SK-N-SH (cell line): ENCODE measurements at regions not wholly inside any gene's neighbourhood (a gene's known extent, or its start where the extent isn't known, plus 50 kb on each side); places are given as distances from the start of the nearest gene placed in this dataset.

Experiments
- CTCF ChIA-PET: fragments of 300-600, 350-600 bp; formaldehyde crosslinking; extraction: SDS; loops from one replicate; lab custom pipeline; 2021; lab: Yijun Ruan, JAX
- POLR2A ChIA-PET: fragments of 350-600 bp; sonication (Branson Sonifier 250); formaldehyde crosslinking; extraction: SDS; loops from one replicate; lab custom pipeline; 2020; ENCODE audit warnings: antibody characterized with exemption, inconsistent platforms; lab: Yijun Ruan, JAX
- DNase-seq: peaks from one replicate; pipeline ENCODE4 v3.0.0; 2012
- H2AFZ ChIP-seq: fragments of 200-600 bp; sonication (generic); 2 replicates; pipeline ENCODE4 v1.8.1; 2016; ENCODE audit warnings: antibody characterized with exemption, mild to moderate bottlenecking, low read depth
- H3F3A ChIP-seq: fragments of 200-600 bp; sonication (generic); replicated peaks from 2 replicates; pipeline ENCODE3; 2016; ENCODE audit warnings: antibody characterized with exemption, mild to moderate bottlenecking; ENCODE audit not compliant: insufficient read depth
- H3K27ac ChIP-seq, 2 experiments: fragments of 200-500 bp in 1 of 2; fragments of 200-600 bp in 1 of 2; sonication (Bioruptor generic) in 1 of 2; sonication (generic), shearing (Covaris generic) in 1 of 2; 2 replicates each; pipeline versions ENCODE4 v1.5.1 to v1.6.1; 2014 to 2016; ENCODE audit warnings: low read depth in 2 of 2, inconsistent platforms in 1 of 2, low read length in 1 of 2, mild to moderate bottlenecking in 1 of 2, mixed read lengths in 1 of 2
- H3K27me3 ChIP-seq: fragments of 200-600 bp; sonication (generic), shearing (Covaris generic); 2 replicates; pipeline ENCODE4 v1.6.1; 2016; ENCODE audit warnings: mixed run types; ENCODE audit not compliant: insufficient read depth
- H3K36me3 ChIP-seq, 2 experiments: fragments of 200-500 bp in 1 of 2; fragments of 200-600 bp in 1 of 2; sonication (Bioruptor generic) in 1 of 2; sonication (generic) in 1 of 2; replicated peaks in 1 of 2; 2 replicates each; pipeline versions ENCODE3 to v1.5.1; 2014 to 2016; ENCODE audit warnings: low read length in 1 of 2, mild to moderate bottlenecking in 1 of 2; ENCODE audit not compliant: insufficient read depth in 2 of 2, control insufficient read depth in 1 of 2
- H3K4me1 ChIP-seq, 2 experiments: fragments of 200-500 bp in 1 of 2; fragments of 200-600 bp in 1 of 2; sonication (Bioruptor generic) in 1 of 2; sonication (generic), shearing (Covaris generic) in 1 of 2; 2 replicates each; pipeline versions ENCODE4 v1.5.1 to v1.6.1; 2014 to 2016; ENCODE audit warnings: low read depth in 1 of 2, low read length in 1 of 2, mixed run types in 1 of 2; ENCODE audit not compliant: insufficient read depth in 2 of 2, control insufficient read depth in 1 of 2
- H3K4me2 ChIP-seq: fragments of 200-600 bp; sonication (generic), shearing (Covaris generic); 2 replicates; pipeline ENCODE4 v1.6.1; 2017; ENCODE audit warnings: mixed run types
- H3K4me3 ChIP-seq, 2 experiments: fragments of 200-500 bp in 1 of 2; fragments of 200-600 bp in 1 of 2; sonication (Bioruptor generic) in 1 of 2; sonication (generic), shearing (Covaris generic) in 1 of 2; 2 replicates each; pipeline versions ENCODE4 v1.5.1 to v1.8.1; 2014 to 2016; ENCODE audit warnings: low read depth in 2 of 2, inconsistent platforms in 1 of 2, low read length in 1 of 2, mild to moderate bottlenecking in 1 of 2, mixed read lengths in 1 of 2, moderate library complexity in 1 of 2
- H3K79me2 ChIP-seq: fragments of 200-600 bp; sonication (generic); 2 replicates; pipeline ENCODE4 v1.8.1; 2017; ENCODE audit warnings: mild to moderate bottlenecking; ENCODE audit not compliant: insufficient read depth
- H3K9ac ChIP-seq: fragments of 200-600 bp; sonication (generic); 2 replicates; pipeline ENCODE4 v1.6.1; 2017; ENCODE audit warnings: mixed run types
- H3K9me2 ChIP-seq: fragments of 200-600 bp; sonication (generic); 2 replicates; pipeline ENCODE4 v1.6.1; 2017; ENCODE audit warnings: mixed run types
- H3K9me3 ChIP-seq: fragments of 200-600 bp; sonication (generic); 2 replicates; pipeline ENCODE4 v1.6.1; 2017; ENCODE audit warnings: mixed run types, mild to moderate bottlenecking, moderate library complexity
- H4K20me1 ChIP-seq: fragments of 200-600 bp; sonication (generic); 2 replicates; pipeline ENCODE4 v1.6.1; 2017; ENCODE audit warnings: mild to moderate bottlenecking, mixed run types; ENCODE audit not compliant: insufficient read depth
- CHD2 ChIP-seq: fragments of 150-350 bp; IDR thresholded peaks from 2 replicates; pipeline ENCODE4 v1.6.1; 2018; ENCODE audit warnings: low read length; ENCODE audit not compliant: partially characterized antibody
- EP300 ChIP-seq, 2 experiments: IDR thresholded peaks; 2 replicates each; pipeline versions ENCODE4 v1.4.0 to v1.6.1; 2012; ENCODE audit warnings: borderline replicate concordance in 1 of 2, low read depth in 1 of 2, low read length in 1 of 2
- FOXM1 ChIP-seq: IDR thresholded peaks from 2 replicates; pipeline ENCODE4 v1.4.0; 2012; ENCODE audit warnings: low read depth, mild to moderate bottlenecking
- GABPA ChIP-seq: IDR thresholded peaks from 2 replicates; pipeline ENCODE4 v1.4.0; 2012; ENCODE audit warnings: low read depth, mild to moderate bottlenecking
- GATA2 ChIP-seq: sonication (generic); formaldehyde crosslinking; IDR thresholded peaks from 2 replicates; pipeline ENCODE4 v1.5.0; 2020; ENCODE audit warnings: mild to moderate bottlenecking, missing genetic modification reagents
- JUND ChIP-seq: IDR thresholded peaks from 2 replicates; pipeline ENCODE4 v1.4.0; 2012
- MEF2A ChIP-seq: IDR thresholded peaks from 2 replicates; pipeline ENCODE4 v1.4.0; 2012; ENCODE audit warnings: low read depth, borderline replicate concordance
- MXI1 ChIP-seq: IDR thresholded peaks from 2 replicates; pipeline ENCODE4 v1.6.1; 2012; ENCODE audit warnings: mild to moderate bottlenecking, low read depth, low read length, improper control_type of control experiment
- NFIC ChIP-seq: IDR thresholded peaks from 2 replicates; pipeline ENCODE4 v1.4.0; 2012; ENCODE audit warnings: borderline replicate concordance
- NRF1 ChIP-seq: IDR thresholded peaks from 2 replicates; pipeline ENCODE4 v1.6.1; 2012; ENCODE audit warnings: low read depth, mild to moderate bottlenecking, low read length
- PBX3 ChIP-seq: IDR thresholded peaks from 2 replicates; pipeline ENCODE4; 2012
- POLR2AphosphoS5 ChIP-seq: IDR thresholded peaks from 2 replicates; pipeline ENCODE4 v1.6.1; 2012; ENCODE audit warnings: low read depth, low read length
- RAD21 ChIP-seq: IDR thresholded peaks from 2 replicates; pipeline ENCODE4 v1.6.1; 2012; ENCODE audit warnings: mild to moderate bottlenecking, low read length
- SIN3A ChIP-seq: IDR thresholded peaks from 2 replicates; pipeline ENCODE4 v1.6.1; 2012; ENCODE audit warnings: low read depth, mild to moderate bottlenecking, low read length, moderate library complexity, borderline replicate concordance
- SMC3 ChIP-seq: IDR thresholded peaks from 2 replicates; pipeline ENCODE4 v1.6.1; 2012; ENCODE audit warnings: low read depth, low read length, improper control_type of control experiment
- TCF12 ChIP-seq: IDR thresholded peaks from 2 replicates; pipeline ENCODE4 v1.4.0; 2012
- TEAD4 ChIP-seq: IDR thresholded peaks from 2 replicates; pipeline ENCODE4 v1.4.0; 2012; ENCODE audit warnings: mild to moderate bottlenecking, borderline replicate concordance; ENCODE audit not compliant: insufficient read depth
- YY1 ChIP-seq: IDR thresholded peaks from 2 replicates; pipeline ENCODE4 v1.4.0; 2012; ENCODE audit warnings: low read depth, mild to moderate bottlenecking
- WGBS: methylation state at CpG from one replicate; pipeline ENCODE4 v1.1.6; 2017; ENCODE audit warnings: low lambda C conversion rate; 5-methylcytosine and 5-hydroxymethylcytosine counted together
- TF ChIP-seq, protein P1 (sequence below): fragments of 200-600 bp; sonication (generic); IDR thresholded peaks from 2 replicates; pipeline ENCODE4 v1.6.1; 2017; ENCODE audit warnings: antibody characterized with exemption, mild to moderate bottlenecking, moderate library complexity
- TF ChIP-seq, protein P2 (sequence below): IDR thresholded peaks from 2 replicates; pipeline ENCODE4 v1.4.0; 2012; ENCODE audit warnings: low read depth, borderline replicate concordance

GRCh38 chr5:62791059-62791458, 212.4 kb downstream of the LRRC70 start:
- ChIA-PET POLR2A (no interaction called here), CTCF (no interaction called here)
- Histone ChIP-seq H3K27me3 (no peaks in the 10 kb centered on the region), H2AFZ (no peak overlapping the region), H3K36me3 (no peaks in the 10 kb centered on the region), H3K9me3 (no peaks in the 10 kb centered on the region), H3K79me2 (no peaks in the 10 kb centered on the region), H3K4me2 (no peak overlapping the region), H3K27ac (no peak overlapping the region), H3K9me2 (no peaks in the 10 kb centered on the region), H3K9ac (no peak overlapping the region), H4K20me1 (no peaks in the 10 kb centered on the region), H3K4me1 (no peaks in the 10 kb centered on the region), H3K4me3 (no peak overlapping the region), H3F3A (no peaks in the 10 kb centered on the region)
- no peak for DNase-seq
- 2% methylated on average over 2 of the region's 2 CpGs for WGBS
- TF ChIP-seq YY1 = no peak
- peak; percentile 37 for TF ChIP-seq RAD21
- TF ChIP-seq, protein P1, sequence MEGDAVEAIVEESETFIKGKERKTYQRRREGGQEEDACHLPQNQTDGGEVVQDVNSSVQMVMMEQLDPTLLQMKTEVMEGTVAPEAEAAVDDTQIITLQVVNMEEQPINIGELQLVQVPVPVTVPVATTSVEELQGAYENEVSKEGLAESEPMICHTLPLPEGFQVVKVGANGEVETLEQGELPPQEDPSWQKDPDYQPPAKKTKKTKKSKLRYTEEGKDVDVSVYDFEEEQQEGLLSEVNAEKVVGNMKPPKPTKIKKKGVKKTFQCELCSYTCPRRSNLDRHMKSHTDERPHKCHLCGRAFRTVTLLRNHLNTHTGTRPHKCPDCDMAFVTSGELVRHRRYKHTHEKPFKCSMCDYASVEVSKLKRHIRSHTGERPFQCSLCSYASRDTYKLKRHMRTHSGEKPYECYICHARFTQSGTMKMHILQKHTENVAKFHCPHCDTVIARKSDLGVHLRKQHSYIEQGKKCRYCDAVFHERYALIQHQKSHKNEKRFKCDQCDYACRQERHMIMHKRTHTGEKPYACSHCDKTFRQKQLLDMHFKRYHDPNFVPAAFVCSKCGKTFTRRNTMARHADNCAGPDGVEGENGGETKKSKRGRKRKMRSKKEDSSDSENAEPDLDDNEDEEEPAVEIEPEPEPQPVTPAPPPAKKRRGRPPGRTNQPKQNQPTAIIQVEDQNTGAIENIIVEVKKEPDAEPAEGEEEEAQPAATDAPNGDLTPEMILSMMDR = peak; percentile 55
- no peak for TF ChIP-seq FOXM1
- TF ChIP-seq GABPA = no peak
- peak; percentile 40; the same call in 1 of the 2 replicates for TF ChIP-seq SMC3
- no peak for TF ChIP-seq PBX3
- TF ChIP-seq POLR2AphosphoS5 = no peak
- TF ChIP-seq MXI1 = no peak

DNA sequence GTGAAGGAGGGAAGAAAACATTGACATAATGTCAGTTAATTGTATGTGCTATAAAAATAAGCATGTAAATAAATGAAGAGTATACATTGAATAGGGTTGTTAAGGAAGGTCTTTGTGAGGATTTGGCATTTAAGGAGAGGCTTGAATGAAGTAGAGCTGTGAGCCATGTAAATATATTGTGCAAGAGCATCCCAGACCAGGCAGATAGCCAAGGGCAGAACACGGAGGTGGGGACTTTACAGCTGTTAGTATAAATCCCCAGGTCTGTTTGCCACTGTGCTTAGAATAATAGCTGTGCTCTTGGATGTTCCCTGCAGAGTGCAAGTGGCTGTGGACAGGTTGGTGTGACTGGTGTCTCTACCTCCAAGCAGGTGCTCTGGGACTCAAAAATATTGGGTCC, 211.7 kb downstream of the LRRC70 start:
- no peak for DNase-seq
- Histone ChIP-seq H3K27me3 (no peaks in the 10 kb centered on the region), H3K9me3 (no peaks in the 10 kb centered on the region), H2AFZ (no peak overlapping the region), H3K9ac (no peak overlapping the region), H3K27ac (no peak overlapping the region), H4K20me1 (no peaks in the 10 kb centered on the region), H3F3A (no peaks in the 10 kb centered on the region), H3K9me2 (no peaks in the 10 kb centered on the region), H3K36me3 (no peaks in the 10 kb centered on the region), H3K4me1 (no peaks in the 10 kb centered on the region), H3K79me2 (no peaks in the 10 kb centered on the region), H3K4me3 (no peak overlapping the region), H3K4me2 (no peak overlapping the region)
- TF ChIP-seq EP300 (IDR thresholded peaks at IDR 0.05; ENCODE audit: borderline replicate concordance in 1 of 2, low read depth in 1 of 2, low read length in 1 of 2) = no peak
- POLR2A ChIA-PET = no interaction called here
- WGBS = 7% methylated on average over 1 of the region's 1 CpG
- CTCF ChIA-PET = no interaction called here

GRCh38 chr5:62786099-62786498, 207.5 kb downstream of the LRRC70 start:
- no peak overlapping the region for H3K9ac ChIP-seq
- CTCF ChIA-PET = no interaction called here
- no peaks in the 10 kb centered on the region; the same call in 1 of the 2 replicates for H3K9me3 ChIP-seq
- no peak overlapping the region for H3K4me2 ChIP-seq
- H3F3A ChIP-seq = no peaks in the 10 kb centered on the region
- H3K4me1 ChIP-seq = no peaks in the 10 kb centered on the region
- no peaks in the 10 kb centered on the region for H4K20me1 ChIP-seq
- POLR2A ChIA-PET = no interaction called here
- no peak for DNase-seq
- no peak overlapping the region for H3K27ac ChIP-seq
- H3K9me2 ChIP-seq = no peaks in the 10 kb centered on the region
- no peaks in the 10 kb centered on the region for H3K36me3 ChIP-seq
- H2AFZ ChIP-seq = no peak overlapping the region
- no peaks in the 10 kb centered on the region for H3K27me3 ChIP-seq
- 0% methylated on average over 1 of the region's 1 CpG for WGBS
- H3K79me2 ChIP-seq = no peaks in the 10 kb centered on the region
- no peak overlapping the region for H3K4me3 ChIP-seq
- TF ChIP-seq, protein P2, sequence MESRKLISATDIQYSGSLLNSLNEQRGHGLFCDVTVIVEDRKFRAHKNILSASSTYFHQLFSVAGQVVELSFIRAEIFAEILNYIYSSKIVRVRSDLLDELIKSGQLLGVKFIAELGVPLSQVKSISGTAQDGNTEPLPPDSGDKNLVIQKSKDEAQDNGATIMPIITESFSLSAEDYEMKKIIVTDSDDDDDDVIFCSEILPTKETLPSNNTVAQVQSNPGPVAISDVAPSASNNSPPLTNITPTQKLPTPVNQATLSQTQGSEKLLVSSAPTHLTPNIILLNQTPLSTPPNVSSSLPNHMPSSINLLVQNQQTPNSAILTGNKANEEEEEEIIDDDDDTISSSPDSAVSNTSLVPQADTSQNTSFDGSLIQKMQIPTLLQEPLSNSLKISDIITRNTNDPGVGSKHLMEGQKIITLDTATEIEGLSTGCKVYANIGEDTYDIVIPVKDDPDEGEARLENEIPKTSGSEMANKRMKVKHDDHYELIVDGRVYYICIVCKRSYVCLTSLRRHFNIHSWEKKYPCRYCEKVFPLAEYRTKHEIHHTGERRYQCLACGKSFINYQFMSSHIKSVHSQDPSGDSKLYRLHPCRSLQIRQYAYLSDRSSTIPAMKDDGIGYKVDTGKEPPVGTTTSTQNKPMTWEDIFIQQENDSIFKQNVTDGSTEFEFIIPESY = no peak
- no peak for TF ChIP-seq RAD21
- no peak for TF ChIP-seq GATA2
- TF ChIP-seq TCF12 = no peak
- TF ChIP-seq CHD2 = no peak
- no peak for TF ChIP-seq MEF2A
- no peak for TF ChIP-seq GABPA
- no peak for TF ChIP-seq POLR2AphosphoS5
- TF ChIP-seq TEAD4 = no peak
- TF ChIP-seq NRF1 = no peak
- TF ChIP-seq FOXM1 = no peak
- TF ChIP-seq JUND = no peak
- TF ChIP-seq NFIC = no peak
- no peak for TF ChIP-seq SIN3A
